Trophoblast cell (in vitro differentiated cells and primary cell): ENCODE measurements at regions not wholly inside any gene's neighbourhood (a gene's known extent, or its start where the extent isn't known, plus 50 kb on each side); places are given as distances from the start of the nearest gene placed in this dataset.

ENCODE experiments used
- DNase-seq, 2 donors: peaks; one replicate each; pipeline ENCODE4 v3.0.0-alpha.2; 2016
- H2AFZ ChIP-seq: 2 replicates; pipeline ENCODE4 v1.6.1; 2013; ENCODE audit warnings: low read length, moderate library complexity, mild to moderate bottlenecking; ENCODE audit not compliant: insufficient read depth, poor library complexity
- H2AK5ac ChIP-seq: 2 replicates; pipeline ENCODE4 v1.6.1; 2013; ENCODE audit warnings: mild to moderate bottlenecking, low read length
- H2BK120ac ChIP-seq: 2 replicates; pipeline ENCODE4 v1.6.1; 2013; ENCODE audit warnings: low read length, mild to moderate bottlenecking, moderate library complexity; ENCODE audit not compliant: insufficient read depth, poor library complexity
- H2BK12ac ChIP-seq: 2 replicates; pipeline ENCODE4 v1.6.1; 2013; ENCODE audit warnings: mild to moderate bottlenecking, low read length, moderate library complexity
- H2BK5ac ChIP-seq: 2 replicates; pipeline ENCODE4 v1.6.1; 2013; ENCODE audit warnings: low read length, low read depth, moderate library complexity, mild to moderate bottlenecking; ENCODE audit not compliant: poor library complexity
- H3K14ac ChIP-seq: 2 replicates; pipeline ENCODE4 v1.6.1; 2013; ENCODE audit warnings: mild to moderate bottlenecking, low read length
- H3K18ac ChIP-seq: 2 replicates; pipeline ENCODE4 v1.6.1; 2013; ENCODE audit warnings: mild to moderate bottlenecking, low read length
- H3K23ac ChIP-seq: 2 replicates; pipeline ENCODE4 v1.6.1; 2013; ENCODE audit warnings: low read length
- H3K27ac ChIP-seq: 2 replicates; pipeline ENCODE4 v1.5.1; 2013; ENCODE audit warnings: low read depth, mild to moderate bottlenecking, inconsistent platforms, low read length, moderate library complexity
- H3K27me3 ChIP-seq: 2 replicates; pipeline ENCODE4 v1.6.1; 2013; ENCODE audit warnings: inconsistent platforms, mild to moderate bottlenecking, low read length, moderate library complexity; ENCODE audit not compliant: insufficient read depth
- H3K36me3 ChIP-seq, 2 experiments: 1 replicate in 1 of 2; 2 replicates in 1 of 2; pipeline ENCODE4 v1.6.1; 2013; ENCODE audit warnings: low read length in 2 of 2, mild to moderate bottlenecking in 2 of 2, moderate library complexity in 1 of 2; ENCODE audit not compliant: insufficient read depth in 2 of 2, control insufficient read depth in 1 of 2
- H3K4ac ChIP-seq: 2 replicates; pipeline ENCODE4 v1.6.1; 2013; ENCODE audit warnings: low read depth, mild to moderate bottlenecking, low read length, moderate library complexity
- H3K4me1 ChIP-seq, 2 experiments: 1 replicate in 1 of 2; 2 replicates in 1 of 2; pipeline ENCODE4 v1.6.1; 2013; ENCODE audit warnings: low read length in 2 of 2, mild to moderate bottlenecking in 2 of 2, moderate library complexity in 1 of 2; ENCODE audit not compliant: insufficient read depth in 2 of 2, control insufficient read depth in 1 of 2
- H3K4me2 ChIP-seq: 2 replicates; pipeline ENCODE4 v1.6.1; 2013; ENCODE audit warnings: inconsistent platforms, mild to moderate bottlenecking, low read length, moderate library complexity
- H3K4me3 ChIP-seq: 2 replicates; pipeline ENCODE4 v1.5.1; 2013; ENCODE audit warnings: mild to moderate bottlenecking, low read depth, low read length, inconsistent platforms
- H3K79me1 ChIP-seq: one replicate; pipeline ENCODE4 v1.6.1; 2013; ENCODE audit warnings: low read length
- H3K79me2 ChIP-seq: 2 replicates; pipeline ENCODE4 v1.6.1; 2013; ENCODE audit warnings: low read length, mild to moderate bottlenecking; ENCODE audit not compliant: control insufficient read depth, insufficient read depth, poor library complexity
- H3K9ac ChIP-seq: 2 replicates; pipeline ENCODE4 v1.6.1; 2013; ENCODE audit warnings: mild to moderate bottlenecking, low read length
- H3K9me3 ChIP-seq: 2 replicates; pipeline ENCODE4 v1.6.1; 2013; ENCODE audit warnings: low read depth, mild to moderate bottlenecking, control low read depth, inconsistent platforms, low read length; ENCODE audit not compliant: insufficient read depth
- H4K12ac ChIP-seq: 2 replicates; pipeline ENCODE4 v1.6.1; 2013; ENCODE audit warnings: low read depth, mild to moderate bottlenecking, low read length, moderate library complexity
- H4K8ac ChIP-seq: 2 replicates; pipeline ENCODE4 v1.6.1; 2013; ENCODE audit warnings: low read depth, mild to moderate bottlenecking, low read length, moderate library complexity
- H4K91ac ChIP-seq: one replicate; pipeline ENCODE4 v1.6.1; 2013; ENCODE audit warnings: low read depth, mild to moderate bottlenecking, low read length, moderate library complexity
- WGBS: extraction: QIAGEN DNeasy Blood & Tissue Kit; methylation state at CpG from one replicate; pipeline ENCODE4 v1.1.7; 2013; ENCODE audit warnings: missing lambda C conversion rate; ENCODE audit not compliant: insufficient read length, insufficient coverage; ENCODE audit errors: extremely low coverage; 5-methylcytosine and 5-hydroxymethylcytosine counted together

DNA sequence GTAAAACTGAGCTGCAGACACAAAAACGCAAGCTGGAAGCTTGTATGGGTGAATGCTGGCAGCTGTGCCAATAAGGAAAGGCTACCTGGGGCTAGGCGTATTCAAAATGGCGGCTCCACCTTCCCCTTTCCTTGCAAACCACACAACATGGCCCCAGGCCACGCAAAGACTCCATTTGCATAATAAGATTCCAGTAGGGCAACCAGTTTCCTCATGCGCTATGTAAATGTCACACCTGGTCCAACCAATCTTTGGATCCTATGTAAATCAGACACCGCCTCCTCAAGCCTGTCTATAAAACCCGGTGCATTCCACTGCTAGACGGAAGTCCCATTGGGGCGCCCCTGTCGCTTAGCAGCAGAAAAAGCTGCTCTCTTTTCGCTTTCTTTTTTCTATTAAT, 505.9 kb upstream of the BTBD3 start:
- Histone ChIP-seq H3K9me3 (no peaks in the 10 kb centered on the region), H2AK5ac (no peak overlapping the region), H2BK5ac (no peak overlapping the region), H4K8ac (no peak overlapping the region), H4K91ac (no peak overlapping the region), H4K12ac (no peak overlapping the region), H3K27me3 (no peaks in the 10 kb centered on the region), H3K4ac (no peak overlapping the region), H3K4me1 (no peaks in the 10 kb centered on the region), H3K4me2 (no peak overlapping the region), H2BK12ac (no peak overlapping the region), H3K79me1 (no peaks in the 10 kb centered on the region), H3K14ac (no peak overlapping the region), H2AFZ (no peak overlapping the region), H3K27ac (no peak overlapping the region), H3K9ac (no peak overlapping the region), H2BK120ac (no peak overlapping the region), H3K23ac (no peak overlapping the region), H3K79me2 (no peaks in the 10 kb centered on the region), H3K36me3 (no peaks in the 10 kb centered on the region), H3K4me3 (no peak overlapping the region), H3K18ac (no peak overlapping the region)
- DNase-seq: no peak
- WGBS: no CpG with 5 or more reads among the region's 11 CpGs

DNA sequence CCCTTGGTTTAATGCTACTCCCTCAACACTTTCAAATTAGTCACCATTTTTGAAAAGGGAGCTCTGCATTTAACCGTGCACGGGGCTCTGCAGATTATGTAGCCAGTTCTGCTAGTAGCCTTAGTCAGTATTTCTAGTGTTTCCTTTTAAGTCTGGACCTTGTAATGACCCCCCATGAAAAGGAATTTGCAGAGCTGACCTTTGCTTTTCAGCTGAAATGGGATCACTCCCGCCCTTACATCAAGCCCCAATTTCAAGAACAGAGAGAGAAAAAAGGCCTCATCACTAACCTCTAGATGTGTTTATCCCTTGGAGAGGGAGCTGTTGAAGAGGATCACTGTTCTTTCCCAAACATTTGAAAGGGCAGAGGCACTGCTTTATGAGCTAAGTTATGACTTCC, 490.7 kb upstream of the BTBD3 start:
- Histone ChIP-seq H3K9me3 (no peaks in the 10 kb centered on the region), H3K18ac (no peak overlapping the region), H2AFZ (no peak overlapping the region), H2AK5ac (no peak overlapping the region), H3K14ac (no peak overlapping the region), H3K27me3 (no peaks in the 10 kb centered on the region), H2BK120ac (no peak overlapping the region), H3K23ac (no peak overlapping the region), H3K4ac (no peak overlapping the region), H3K9ac (no peak overlapping the region), H4K12ac (no peak overlapping the region), H3K4me3 (no peak overlapping the region), H3K27ac (peak overlapping the region; percentile 50), H4K8ac (no peak overlapping the region), H3K79me1 (peaks cover 5% of the 10 kb centered on the region), H3K79me2 (no peaks in the 10 kb centered on the region), H3K36me3 (no peaks in the 10 kb centered on the region), H4K91ac (peak overlapping the region; percentile 24), H3K4me2 (no peak overlapping the region), H2BK12ac (no peak overlapping the region), H3K4me1 (peaks cover 6 to 11% of the 10 kb centered on the region in 2 experiments), H2BK5ac (peak overlapping the region; percentile 21)
- no CpG with 5 or more reads among the region's 3 CpGs for WGBS
- no peak for DNase-seq

DNA sequence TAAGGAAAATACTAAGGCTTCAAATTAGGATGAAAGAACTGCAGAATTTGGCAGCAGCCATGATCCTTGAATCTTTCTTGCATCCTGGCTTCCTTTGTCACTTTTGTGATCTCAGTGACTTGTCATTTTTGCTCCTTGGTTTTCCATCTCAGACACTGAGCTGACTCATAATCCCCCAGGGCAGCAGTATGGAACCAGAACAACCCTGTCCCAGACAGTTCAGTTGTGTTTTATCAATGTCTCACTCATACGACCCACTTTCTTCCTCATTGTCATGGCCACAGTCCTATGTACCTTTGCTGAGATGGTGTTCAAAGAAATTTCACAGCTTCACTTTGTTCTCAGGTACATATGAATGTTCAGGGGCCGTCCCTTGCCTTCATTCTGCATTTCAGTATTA, 488.5 kb upstream of the BTBD3 start:
- Histone ChIP-seq H4K8ac (no peak overlapping the region), H3K4ac (no peak overlapping the region), H3K36me3 (no peaks in the 10 kb centered on the region), H2AK5ac (no peak overlapping the region), H3K4me3 (no peak overlapping the region), H3K27me3 (no peaks in the 10 kb centered on the region), H3K14ac (no peak overlapping the region), H3K9ac (no peak overlapping the region), H3K18ac (no peak overlapping the region), H3K4me1 (peaks cover 6 to 11% of the 10 kb centered on the region in 2 experiments), H2BK120ac (no peak overlapping the region), H3K4me2 (no peak overlapping the region), H3K79me2 (no peaks in the 10 kb centered on the region), H2BK12ac (no peak overlapping the region), H4K91ac (no peak overlapping the region), H3K9me3 (no peaks in the 10 kb centered on the region), H4K12ac (no peak overlapping the region), H2BK5ac (no peak overlapping the region), H3K23ac (no peak overlapping the region), H3K27ac (peak overlapping the region; percentile 48), H2AFZ (no peak overlapping the region), H3K79me1 (peaks cover 5% of the 10 kb centered on the region)
- no CpG with 5 or more reads among the region's 2 CpGs for WGBS
- DNase-seq: no peak

DNA sequence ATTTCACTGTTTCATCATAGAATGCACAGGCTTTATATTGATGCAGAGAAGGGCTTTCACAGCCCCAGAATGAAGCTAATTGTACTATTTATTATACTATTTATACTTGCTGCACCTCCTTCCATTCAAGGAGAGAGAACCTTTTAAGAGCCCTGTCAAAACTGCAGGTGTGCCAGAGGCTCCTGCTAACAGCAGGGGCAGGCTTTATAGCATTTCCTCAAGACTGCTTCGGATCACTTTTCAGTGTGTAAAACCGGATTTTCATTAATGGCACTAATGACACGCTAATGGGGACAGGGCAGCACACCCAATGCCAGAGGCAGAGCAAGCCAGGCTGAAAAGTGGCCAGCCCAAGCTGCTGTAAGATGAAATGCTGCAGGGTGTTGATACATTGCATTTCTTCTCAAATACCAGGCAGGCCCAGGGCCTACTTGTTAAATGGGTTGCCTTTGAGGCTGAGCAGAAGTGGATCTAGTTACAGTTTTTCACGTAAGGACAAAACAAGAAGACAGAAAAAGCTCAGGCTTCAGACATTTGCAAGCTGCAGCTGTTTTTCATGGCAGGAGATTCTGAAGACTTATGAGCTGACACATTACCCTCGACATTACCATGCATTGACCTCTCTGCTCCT, 487.7 kb upstream of the BTBD3 start:
- Histone ChIP-seq H3K4me2 (no peak overlapping the region), H3K4me3 (no peak overlapping the region)
- WGBS: no CpG with 5 or more reads among the region's 5 CpGs

More for the DNA sequence above, 487.7 kb upstream of the BTBD3 start:
- Histone ChIP-seq H4K91ac (peak overlapping the region; percentile 5), H4K12ac (no peak overlapping the region), H4K8ac (no peak overlapping the region), H3K23ac (no peak overlapping the region), H2AFZ (peak overlapping the region; percentile 6), H3K4ac (no peak overlapping the region), H3K79me2 (no peaks in the 10 kb centered on the region), H2BK5ac (peak overlapping the region; percentile 21), H2BK120ac (peak overlapping the region; percentile 17), H3K18ac (peak overlapping the region; percentile 11), H3K27me3 (no peaks in the 10 kb centered on the region), H3K27ac (peak overlapping the region; percentile 22), H3K36me3 (no peaks in the 10 kb centered on the region), H3K79me1 (peaks cover 5% of the 10 kb centered on the region), H3K4me1 (peaks cover 6 to 11% of the 10 kb centered on the region in 2 experiments), H3K9ac (no peak overlapping the region), H2BK12ac (peak overlapping the region; percentile 6), H2AK5ac (no peak overlapping the region), H3K9me3 (no peaks in the 10 kb centered on the region), H3K14ac (peak overlapping the region; percentile 20)
- no peak for DNase-seq
